ENCODE measurements at regions not wholly inside any gene's neighbourhood (a gene's known extent, or its start where the extent isn't known, plus 50 kb on each side); places are given as distances from the start of the nearest gene placed in this dataset.

DNA sequence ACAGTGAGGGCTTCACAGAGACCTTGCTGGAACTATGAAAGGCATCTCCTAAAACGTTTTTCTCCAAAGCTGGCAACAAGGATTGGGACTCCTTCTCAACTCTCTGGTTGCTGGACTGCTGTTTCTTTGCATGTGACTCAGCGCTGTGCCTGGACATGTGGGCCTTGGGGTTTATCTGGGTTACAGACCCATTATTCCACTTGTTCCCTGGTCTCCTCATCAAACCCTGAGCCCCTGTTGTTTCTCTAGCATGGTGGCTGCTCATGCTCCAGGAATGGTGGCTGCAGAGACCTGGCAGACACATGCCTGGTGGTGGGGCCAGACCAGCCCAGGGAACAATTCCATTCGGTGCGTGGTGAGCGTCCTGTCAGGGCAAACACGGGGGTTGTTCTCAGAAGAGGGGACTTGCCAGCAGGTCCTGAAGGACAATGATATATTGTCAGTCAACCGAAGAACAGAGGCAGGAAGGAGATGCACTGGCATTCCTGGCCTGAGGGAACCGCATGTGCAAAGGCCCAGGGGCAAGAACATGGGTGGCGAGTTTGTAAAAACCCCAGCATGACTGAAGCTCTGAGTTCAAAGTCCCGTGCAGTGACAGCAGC lies 320.1 kb upstream of the RTL1 start:
- Mint-ChIP-seq H3K36me3 (ENCODE audit: low read depth) (no peaks in the 10 kb centered on the region; the same call in 2 of the 3 replicates), H3K9me3 (peaks cover 3% of the 10 kb centered on the region; the same call in 1 of the 3 replicates), H3K27ac (no peak overlapping the region), H3K4me1 (peaks cover 23% of the 10 kb centered on the region), H3K4me3 (no peak overlapping the region), H3K27me3 (ENCODE audit: insufficient read depth, low read depth, poor library complexity) (peaks cover 13% of the 10 kb centered on the region)
- no peaks in the 10 kb centered on the region for H3K36me3 ChIP-seq (ENCODE audit: insufficient read depth)
- peak overlapping the region; percentile 29; the same call in 1 of the 2 replicates for H2AFZ ChIP-seq
- H3K4me1 ChIP-seq (ENCODE audit: insufficient read depth), result peaks cover 14% of the 10 kb centered on the region
- H3K9me2 ChIP-seq (ENCODE audit: insufficient read depth), result no peaks in the 10 kb centered on the region
- DNase-seq (ENCODE audit: low spot score), result no peak
- H4K20me1 ChIP-seq (replicated peaks; ENCODE audit: insufficient read depth), result no peaks in the 10 kb centered on the region
- peak overlapping the region; percentile 44; the same call in 1 of the 2 replicates for H3K4me2 ChIP-seq
- TF ChIP-seq POLR2AphosphoS5 (IDR thresholded peaks at IDR 0.05; ENCODE audit: low read depth) (no peak), ZNF114 (CRISPR knock-in tag; IDR thresholded peaks at IDR 0.05) (no peak), STAT1 (IDR thresholded peaks at IDR 0.05; ENCODE audit: unreplicated experiment) (no peak), NANOG (IDR thresholded peaks at IDR 0.05; ENCODE audit: borderline replicate concordance) (no peak), CREB1 (CRISPR knock-in tag; IDR thresholded peaks at IDR 0.05; ENCODE audit: low read depth) (no peak), EZH2 (IDR thresholded peaks at IDR 0.05; ENCODE audit: low read depth, unreplicated experiment) (no peak), REST (IDR thresholded peaks at IDR 0.05; ENCODE audit: unreplicated experiment) (no peak), EZH2phosphoT487 (IDR thresholded peaks at IDR 0.05; ENCODE audit: unreplicated experiment) (no peak)
- TF ChIP-seq, protein P1, sequence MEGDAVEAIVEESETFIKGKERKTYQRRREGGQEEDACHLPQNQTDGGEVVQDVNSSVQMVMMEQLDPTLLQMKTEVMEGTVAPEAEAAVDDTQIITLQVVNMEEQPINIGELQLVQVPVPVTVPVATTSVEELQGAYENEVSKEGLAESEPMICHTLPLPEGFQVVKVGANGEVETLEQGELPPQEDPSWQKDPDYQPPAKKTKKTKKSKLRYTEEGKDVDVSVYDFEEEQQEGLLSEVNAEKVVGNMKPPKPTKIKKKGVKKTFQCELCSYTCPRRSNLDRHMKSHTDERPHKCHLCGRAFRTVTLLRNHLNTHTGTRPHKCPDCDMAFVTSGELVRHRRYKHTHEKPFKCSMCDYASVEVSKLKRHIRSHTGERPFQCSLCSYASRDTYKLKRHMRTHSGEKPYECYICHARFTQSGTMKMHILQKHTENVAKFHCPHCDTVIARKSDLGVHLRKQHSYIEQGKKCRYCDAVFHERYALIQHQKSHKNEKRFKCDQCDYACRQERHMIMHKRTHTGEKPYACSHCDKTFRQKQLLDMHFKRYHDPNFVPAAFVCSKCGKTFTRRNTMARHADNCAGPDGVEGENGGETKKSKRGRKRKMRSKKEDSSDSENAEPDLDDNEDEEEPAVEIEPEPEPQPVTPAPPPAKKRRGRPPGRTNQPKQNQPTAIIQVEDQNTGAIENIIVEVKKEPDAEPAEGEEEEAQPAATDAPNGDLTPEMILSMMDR (conservative IDR thresholded peaks at IDR 0.05; ENCODE audit: low read depth in 2 of 2), result no peak
- no peak for ATAC-seq
- no peak overlapping the region for H3K4me3 ChIP-seq
- no peaks in the 10 kb centered on the region for H3K27me3 ChIP-seq (ENCODE audit: insufficient read depth)
- H3F3A ChIP-seq (replicated peaks; ENCODE audit: low read depth), result no peaks in the 10 kb centered on the region; the same call in 1 of the 2 replicates
- no peaks in the 10 kb centered on the region for H3K79me2 ChIP-seq (replicated peaks; ENCODE audit: insufficient read depth)
- H3K27ac ChIP-seq (ENCODE audit: low read depth), result no peak overlapping the region
